Stimulated activated CD4-positive, alpha-beta T cell treated with anti-CD3 and anti-CD28 coated beads, TNF-alpha, amount 100 ng/mL, for 24 hours (primary cell): ENCODE measurements at regions not wholly inside any gene's neighbourhood (a gene's known extent, or its start where the extent isn't known, plus 50 kb on each side); places are given as distances from the start of the nearest gene placed in this dataset.
A peak's percentile ranks its signal among the peaks of the same experiment; 100 is the strongest.
"Not testable (repeated sequence)": the region's sequence is repeated elsewhere in the genome, so short reads cannot be mapped to it uniquely, and the experiment has no call there.

Experiments used
- DNase-seq, 3 experiments: peaks; one replicate each; pipeline ENCODE4 v3.0.0-alpha.2; 2020; ENCODE audit warnings: low read depth in 3 of 3

DNA sequence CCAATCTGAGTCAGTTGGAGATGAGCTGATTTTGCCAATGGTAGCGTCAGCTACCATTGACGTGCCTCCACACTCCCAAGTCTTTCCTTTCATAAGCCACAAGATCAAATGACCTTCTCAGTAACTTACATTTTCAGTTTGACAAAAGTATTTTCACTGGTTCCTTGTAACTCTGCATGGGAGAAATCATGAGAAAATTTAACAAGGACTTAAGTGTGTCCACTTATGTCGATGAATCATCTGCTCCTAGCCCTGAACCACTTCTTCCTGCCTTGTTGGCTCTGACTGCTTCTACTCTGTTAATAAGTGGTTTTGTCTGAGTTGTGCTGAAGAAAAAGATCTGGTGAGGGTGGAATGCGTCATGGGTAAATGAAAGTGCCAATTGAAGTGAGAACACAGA is 101.2 kb downstream of the NFKBIZ start:
- DNase-seq = peak in 1 of 3 experiments; percentile 10

DNA sequence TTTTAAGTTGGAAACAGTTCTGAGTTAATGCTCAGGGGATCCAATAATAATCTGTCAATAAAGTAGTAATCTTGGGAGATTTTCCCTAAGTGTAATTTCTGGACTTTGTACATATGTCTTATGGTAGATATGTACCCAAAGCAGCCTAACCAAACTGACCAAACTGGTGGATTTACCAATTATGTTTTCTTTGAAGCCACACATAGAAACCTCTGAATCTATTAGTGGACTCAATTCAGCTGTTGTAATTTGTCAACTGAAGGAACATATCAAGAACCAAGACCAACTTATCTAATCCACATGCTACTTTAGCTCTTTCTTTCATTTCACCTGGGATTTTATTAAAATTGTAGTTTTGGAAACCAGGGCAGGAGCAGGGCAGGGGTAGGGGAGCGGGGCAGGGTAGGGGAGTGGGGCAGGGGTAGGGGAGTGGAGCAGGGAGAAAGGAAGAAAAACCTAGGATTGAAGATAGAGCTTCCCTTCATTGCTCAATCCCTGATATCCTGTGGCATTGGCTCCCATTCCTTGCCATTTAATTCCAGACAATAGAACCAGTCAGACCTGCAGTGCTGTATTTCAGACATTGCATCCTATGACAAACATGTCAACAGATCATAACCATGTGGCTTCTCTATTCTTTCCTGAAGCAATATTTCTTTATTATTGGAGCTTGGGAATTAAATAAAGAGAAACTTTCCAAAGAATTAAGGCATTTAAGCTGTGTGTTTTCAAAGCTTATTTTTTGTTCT is 101.8 kb downstream of the NFKBIZ start:
- no peak for DNase-seq

DNA sequence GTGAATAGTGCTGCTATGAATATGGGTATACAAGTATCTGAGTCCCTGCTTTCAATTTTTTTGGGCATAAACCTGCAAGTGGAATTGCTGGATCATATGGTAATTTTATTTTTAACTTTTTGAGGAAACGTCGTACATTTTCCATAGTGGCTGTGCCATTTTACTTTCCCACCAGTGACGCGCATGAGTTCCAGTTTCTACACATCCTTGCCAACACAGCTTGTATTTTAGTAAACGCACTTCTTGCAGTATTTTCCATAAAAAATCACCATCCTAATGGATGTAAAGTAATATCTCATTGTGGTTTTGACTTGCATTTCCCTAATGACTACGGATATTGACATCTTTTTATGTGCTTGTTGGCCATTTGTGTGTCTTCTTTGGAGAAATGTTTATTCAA is 105.0 kb downstream of the NFKBIZ start:
- no peak for DNase-seq

DNA sequence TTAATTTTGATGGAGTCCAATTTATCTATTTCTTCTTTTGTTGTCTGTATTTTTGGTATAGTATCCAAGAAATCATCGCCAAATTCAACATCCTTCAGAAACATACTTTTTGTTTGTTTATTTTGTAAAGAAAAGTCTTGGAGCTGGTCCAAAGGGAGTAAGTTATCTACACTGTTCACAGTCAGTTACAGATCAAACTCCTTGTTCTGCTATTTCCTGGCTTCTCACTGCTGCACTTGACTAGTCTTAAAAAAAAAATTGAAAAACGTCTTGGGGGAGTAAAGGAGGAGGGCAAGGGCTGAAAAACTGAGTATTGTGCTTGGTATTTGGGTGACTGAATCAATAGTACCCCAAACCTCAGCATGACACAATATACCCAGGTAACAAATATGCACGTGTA is 105.6 kb downstream of the NFKBIZ start:
- DNase-seq = no peak

DNA sequence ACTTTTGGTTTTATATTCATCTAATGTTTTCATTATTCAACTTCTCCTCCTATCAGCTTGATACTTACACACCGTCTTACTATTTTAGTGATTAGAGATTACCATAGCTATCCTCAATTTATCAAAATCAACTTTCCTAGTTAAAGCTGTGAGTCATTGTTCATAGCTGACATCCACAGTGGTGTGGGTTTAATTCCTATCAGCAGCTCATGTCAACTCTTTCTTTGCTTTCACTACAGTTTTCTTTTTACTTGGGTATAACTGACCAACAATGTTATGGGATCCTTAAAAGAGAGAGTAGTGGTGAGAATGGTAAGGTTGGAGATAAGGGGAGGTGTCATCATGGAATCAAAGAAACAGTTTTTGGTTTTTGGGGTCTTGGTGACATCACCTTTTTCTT is 112.7 kb downstream of the NFKBIZ start:
- DNase-seq = no peak

DNA sequence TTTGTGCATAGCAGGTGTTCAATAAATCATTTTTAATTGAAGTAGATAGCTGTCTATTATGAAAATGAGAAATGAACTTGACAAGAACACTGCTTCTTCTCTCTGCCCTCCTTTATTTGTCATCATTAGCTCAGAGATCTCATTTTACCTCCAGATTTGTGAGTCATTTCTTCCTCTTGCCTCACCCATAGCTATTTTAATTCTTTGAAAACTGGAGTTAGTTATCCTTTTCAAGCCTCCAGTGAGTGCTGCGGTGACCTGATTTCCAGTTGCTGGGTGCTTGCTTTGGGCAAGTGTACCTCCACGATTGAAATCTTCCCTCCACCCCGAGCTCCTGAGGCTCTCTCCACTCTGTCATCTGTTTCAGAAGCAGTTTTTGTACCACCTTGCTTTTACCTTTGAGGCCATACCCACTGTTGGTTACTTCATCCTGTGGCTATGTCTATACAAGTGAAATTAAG is 114.6 kb downstream of the NFKBIZ start:
- DNase-seq = peak in 1 of 3 experiments; percentile 26

DNA sequence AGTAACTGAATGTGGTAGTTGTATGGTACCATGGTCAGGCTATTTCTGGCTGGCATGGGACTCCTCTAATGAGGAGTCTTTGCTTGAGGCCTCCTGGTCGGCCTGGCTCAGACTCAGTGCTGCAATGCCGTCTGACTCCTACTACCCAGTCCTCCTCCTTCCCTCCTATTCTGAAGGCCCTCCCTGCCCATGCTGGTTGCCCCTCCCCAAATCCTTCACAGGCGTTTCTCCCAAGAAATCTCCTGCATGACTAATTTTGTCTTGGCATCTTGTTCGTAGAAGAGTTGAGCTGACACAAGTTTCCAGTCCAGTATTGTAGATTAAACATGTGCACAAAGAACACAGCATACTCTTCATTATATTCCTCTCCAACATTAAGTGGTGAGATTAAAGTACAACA is 115.5 kb downstream of the NFKBIZ start:
- DNase-seq = no peak

DNA sequence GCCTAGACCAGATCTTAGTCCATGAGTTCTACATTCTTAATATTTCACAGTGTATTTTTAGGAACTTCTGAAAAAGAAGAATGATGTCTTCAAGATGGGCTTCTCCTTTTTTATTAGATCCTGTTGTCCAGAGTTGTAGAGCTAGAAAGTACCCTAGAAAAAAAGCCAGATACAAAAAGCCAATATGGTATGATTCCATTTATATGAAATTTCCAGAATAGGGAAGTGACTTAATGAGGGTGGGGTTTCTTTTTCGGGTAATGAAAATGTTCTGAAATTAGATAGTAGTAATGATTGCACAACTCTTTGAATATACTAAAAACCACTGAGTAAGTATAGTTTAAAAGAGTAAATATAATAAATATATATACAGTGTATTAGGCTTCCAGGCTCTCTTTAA is 116.9 kb downstream of the NFKBIZ start:
- DNase-seq = no peak

DNA sequence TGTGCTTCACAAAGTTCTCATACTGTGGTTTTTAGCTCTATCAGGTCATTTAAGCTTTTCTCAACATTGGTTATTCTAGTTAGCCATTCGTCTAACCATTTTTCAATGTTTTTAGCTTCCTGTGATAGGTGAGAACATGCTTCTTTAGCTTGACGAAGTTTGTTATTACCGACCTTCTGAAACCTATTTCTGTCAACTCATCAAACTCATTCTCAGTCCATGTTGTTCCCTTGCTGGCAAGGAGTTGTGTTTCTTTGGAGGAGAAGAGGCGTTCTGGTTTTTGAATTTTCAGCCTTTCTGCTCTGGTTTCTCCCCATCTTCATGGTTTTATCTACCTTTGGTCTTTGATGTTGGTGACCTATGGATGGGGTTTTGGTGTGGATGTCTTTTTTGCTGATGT is 120.9 kb downstream of the NFKBIZ start:
- DNase-seq = no peak

DNA sequence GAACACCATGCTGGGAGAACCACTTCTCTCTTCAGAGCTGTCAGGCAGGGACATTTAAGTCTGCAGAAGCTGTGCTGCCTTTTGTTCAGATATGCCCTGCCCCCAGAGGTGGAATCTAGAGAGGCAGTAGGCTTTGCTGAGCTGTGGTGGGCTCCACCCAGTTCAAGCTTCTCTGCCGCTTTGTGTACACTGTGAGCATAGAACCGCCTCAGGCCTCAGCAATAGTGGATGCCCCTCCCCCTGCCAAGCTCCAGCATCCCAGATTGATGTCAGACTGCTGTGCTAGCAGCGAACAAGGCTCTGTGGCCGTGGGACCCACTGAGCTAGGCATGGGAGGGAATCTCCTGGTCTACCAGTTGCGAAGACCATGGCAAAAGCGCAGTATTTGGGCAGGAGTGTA is 121.6 kb downstream of the NFKBIZ start:
- no peak for DNase-seq

DNA sequence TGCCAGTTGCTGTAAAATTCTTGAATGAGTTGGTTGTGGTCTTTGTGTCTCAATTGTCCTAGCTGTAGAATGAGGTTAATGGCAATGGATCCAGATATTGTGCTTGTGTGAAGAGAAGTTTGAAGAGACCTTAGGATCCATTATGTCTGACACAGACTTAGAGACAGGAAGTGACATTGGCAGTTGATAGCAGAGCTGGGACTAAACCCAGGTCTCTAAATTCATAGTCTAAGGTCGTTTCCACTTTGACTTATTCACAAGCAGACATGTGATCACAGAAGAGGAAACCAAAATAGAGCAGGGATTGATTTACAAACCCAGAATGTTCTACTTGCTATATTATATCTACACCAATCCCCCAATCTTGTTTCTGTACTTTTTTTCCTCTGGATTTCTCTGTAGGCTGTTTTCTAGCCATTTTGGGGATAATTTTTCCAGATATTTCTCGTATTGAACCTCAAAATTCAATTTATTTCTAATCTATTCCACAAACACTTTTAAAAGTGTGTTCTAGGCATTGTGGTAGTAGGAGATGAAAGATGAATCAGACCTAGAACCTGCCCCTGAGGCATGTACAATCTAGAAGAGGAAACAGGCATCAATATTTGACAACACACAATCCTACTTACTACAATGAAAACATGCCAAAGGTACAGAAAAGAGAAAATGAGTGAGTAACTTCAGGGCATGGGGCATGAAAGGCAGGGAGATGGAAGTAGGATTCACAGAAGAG is 123.3 kb downstream of the NFKBIZ start:
- DNase-seq = no peak

DNA sequence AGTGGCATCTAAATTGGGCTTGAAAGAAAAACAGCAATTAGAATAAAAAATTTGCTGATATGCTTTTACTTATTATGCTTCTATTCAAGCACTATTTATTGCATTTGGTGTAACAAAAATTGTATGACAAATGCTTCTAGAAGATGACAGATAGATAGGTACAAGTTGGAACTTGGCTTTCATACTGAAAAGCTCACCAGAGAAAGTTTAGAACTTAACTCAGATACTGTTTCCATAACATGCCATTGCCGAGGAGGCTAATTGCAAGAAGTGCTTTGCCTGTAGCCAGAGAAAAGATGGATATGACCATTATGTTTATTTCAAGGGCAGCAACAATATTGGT is 123.8 kb downstream of the NFKBIZ start:
- no peak for DNase-seq

DNA sequence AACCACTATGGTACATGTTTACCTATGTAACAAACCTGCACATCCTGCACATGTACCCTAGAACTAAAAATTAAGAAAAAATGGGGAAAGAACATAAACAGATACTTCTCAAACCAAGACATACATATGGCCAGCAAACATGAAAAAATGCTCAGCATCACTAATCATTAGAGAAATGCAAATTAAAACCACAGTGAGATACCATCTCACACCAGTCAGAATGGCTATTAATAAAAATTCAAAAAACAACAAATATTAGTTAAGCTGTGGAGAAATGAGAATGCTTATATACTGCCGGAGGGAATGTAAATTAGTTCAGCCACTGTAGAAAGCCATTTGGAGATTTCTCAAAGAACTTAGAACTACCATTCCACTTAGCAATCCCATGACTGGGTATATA is 126.1 kb downstream of the NFKBIZ start:
- DNase-seq = not testable (repeated sequence)

DNA sequence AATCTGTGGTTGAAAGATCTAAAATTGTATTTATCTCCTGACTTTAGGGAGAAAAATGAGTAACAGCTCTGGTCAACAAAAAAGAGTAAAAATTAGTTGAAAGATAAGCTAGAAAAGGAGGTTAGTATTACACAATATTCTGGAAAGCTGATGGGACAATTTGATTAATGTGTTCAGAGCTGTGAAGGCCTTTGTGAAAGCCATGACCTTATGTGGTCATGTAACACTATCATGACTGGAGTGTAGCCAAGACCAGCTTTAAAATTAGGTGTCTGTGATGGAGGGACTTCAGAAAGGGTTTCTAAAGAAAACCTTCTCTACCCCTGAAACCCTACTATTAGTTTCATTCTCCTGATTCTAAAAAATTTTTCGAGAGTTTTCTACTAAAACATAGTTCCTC is 127.2 kb downstream of the NFKBIZ start:
- no peak for DNase-seq

DNA sequence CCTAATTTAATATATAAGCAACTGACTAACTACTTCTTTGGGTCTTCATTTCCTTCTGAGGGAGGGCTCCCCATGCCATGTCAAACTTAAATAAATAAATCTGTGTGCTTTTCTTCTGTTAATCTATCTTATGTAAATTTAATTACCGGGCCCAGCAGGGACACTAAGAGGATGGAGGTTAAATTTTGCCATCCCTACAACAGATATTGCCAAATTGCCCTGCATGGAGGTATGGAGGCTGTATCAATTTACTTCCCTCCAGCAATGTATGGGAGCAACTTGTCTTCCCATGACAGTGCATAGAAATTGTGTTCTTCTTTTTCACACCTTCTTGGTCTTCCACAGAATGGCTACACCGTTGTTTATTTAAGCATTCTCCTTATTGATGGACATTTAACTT is 129.0 kb downstream of the NFKBIZ start:
- no peak for DNase-seq

DNA sequence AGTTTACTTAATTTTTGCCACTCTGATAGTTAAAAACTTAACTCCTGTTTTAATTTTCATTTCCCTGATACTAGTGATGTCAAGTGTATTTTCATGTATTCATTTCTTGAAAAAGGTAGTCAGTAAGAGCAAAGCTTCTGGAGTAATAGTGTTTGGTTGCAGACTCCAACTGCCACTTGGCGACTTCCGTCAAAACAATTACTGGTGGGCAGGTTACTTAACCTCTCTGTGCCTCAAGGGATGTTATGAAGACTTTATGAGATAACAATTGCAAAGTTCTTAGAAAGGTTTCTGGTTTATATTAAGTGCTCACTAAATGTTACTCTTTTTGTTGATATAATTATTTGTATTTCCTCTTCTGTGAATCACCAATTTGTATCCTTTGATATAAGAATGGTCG is 129.7 kb downstream of the NFKBIZ start:
- no peak for DNase-seq

DNA sequence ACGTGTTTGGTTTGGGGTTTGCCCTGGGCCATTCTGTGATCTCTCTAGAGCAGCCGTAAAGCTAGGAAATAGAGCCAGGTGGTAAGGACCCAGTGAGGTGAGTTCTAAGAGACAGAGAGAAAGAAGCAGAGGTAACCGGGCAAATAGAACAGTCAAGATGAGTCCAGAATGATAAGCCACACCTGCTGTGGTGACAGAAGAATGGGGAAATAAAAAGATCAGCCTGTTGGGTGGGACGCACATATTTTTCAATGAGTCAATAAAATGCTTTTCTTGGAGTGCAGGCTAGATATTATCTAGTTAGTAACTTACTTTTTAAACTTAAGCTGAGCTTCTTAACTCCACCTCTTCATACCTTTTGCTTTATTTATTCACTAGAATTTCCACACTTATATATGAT is 135.0 kb downstream of the NFKBIZ start:
- DNase-seq = no peak

DNA sequence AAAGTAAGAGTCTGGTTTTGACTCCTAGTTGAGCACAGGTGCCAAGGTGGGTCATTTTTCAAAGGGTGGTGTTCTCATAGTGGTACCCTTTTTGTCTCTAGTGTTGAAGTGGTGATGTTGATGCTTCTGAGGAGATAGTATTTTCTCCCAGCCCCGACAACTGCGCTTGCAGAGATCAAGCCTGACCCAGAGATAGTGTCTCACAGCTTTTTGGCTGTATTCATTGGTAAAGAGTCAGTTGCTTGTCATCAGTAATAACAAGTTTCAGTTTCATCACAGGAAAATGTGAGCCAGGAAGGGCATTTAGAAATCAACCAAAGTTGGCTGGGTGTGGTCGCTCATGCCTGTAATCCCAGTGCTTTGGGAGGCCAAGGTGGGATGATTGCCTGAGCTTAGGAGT is 139.3 kb downstream of the NFKBIZ start:
- peak in 1 of 3 experiments; percentile 3 for DNase-seq

DNA sequence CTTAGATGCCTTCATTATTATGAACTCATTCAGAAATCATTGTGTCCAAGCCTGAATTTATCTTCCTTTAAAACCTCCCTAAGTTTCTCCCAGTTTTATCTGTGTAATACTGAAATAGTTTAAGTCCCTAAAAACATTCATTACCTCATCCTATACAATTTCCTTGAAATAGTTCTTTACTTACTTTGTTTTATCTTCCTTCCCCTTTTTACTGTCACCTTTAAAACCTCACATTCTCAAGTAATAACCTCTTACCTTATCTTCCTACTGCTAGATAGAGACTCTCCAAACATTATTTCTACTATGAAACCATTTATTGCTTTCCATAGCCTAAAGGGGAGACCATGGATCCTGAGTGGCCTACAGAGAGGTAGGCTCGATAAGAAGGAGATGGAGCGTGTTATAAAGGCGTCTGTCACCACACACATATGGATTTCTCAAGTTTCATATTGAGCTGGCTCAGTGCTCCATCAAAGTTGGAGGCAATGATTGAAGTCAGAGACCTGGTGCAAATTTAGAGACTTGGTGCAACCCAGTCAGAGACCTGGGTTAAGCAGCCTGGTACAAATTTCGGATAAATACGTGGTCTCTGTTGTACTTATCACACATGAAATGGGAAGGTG is 140.4 kb downstream of the NFKBIZ start:
- no peak for DNase-seq

DNA sequence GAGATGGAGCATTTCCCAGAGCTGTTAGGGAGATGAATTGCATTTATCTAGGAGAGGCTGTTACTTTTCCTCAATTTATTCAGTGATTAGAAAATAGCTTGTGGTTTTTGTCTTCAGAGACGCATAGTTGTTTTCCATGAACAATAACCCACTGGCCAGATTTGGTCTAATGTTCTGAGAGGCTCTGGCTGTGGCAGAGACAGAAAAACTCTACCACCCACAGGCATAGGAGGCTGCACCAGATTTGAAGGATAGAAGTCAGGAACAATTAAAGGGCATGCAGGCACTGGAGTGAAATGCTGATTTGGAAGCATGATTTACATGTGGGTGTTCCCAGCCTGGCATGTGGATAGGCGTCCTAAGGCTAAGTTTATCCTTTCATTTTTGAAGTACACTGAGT is 143.5 kb downstream of the NFKBIZ start:
- DNase-seq = no peak

DNA sequence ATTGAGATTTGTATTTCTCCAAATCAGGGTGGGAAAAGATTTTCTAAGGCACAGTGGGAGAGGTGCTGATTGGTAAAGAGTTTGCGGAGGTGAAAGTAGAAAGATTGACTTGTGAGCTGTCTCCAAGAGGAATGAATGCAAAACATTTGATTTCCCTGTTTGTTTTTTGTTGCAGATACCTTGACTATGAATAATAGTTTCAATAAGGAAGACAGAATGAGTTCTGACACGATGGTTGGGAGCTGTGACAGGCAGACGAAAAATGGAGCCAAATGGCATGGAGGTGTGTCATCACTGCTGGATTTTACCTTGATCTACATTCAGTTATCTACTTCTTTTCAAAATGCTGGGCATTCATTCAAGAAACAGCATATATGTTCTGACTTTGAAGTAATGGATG is 145.1 kb downstream of the NFKBIZ start:
- no peak for DNase-seq

DNA sequence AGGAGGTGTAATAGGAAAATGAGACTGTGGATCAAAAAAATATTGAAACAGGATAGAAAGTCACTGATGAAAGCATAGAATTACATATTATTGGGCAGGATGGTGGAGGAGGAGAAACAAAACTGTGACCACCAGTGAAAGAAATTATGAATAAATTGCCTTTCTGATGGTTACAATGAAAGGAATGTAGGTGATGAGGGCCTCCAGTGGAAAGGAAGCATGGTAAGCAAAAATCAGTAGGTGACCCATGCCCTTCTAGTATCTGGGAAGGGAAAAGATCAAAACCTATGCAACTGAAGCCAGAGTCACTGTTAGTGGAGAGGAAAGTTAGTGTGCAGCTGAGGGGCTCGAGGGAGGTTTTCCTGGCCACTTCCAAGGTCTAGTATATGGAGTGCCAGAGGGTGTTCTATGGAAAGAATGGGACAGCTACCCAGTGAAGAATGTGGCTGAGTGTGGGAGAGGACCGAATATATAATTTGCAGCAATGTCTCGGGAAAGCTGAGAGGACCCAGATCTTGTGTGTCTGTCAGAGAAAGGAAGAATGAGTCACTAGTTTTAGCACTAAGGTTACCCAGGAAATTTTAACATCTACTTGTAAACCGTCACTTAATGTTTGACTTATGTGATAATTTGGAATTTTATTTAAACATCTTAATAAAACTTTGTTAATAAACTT is 146.2 kb downstream of the NFKBIZ start:
- DNase-seq = no peak

DNA sequence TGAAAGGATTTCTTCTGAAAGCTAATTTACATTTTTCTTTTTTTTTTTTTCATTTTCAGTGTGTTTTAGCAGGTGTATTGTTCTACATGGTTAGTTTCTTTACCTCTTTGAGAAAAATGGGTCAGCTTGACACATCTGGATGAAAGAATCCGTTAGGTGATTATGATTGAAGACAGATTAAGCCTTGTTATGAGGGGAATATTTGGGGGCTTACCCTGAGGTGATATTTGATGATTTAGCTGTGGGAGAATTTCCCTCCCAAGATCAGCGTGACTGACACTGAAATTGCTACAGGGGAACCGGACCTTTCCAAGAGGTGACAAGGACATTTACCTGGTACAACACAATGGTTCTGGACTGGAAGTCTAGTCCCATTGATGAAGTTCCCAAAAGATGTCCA is 147.5 kb downstream of the NFKBIZ start:
- DNase-seq = no peak
